ENCODE measurements at regions not wholly inside any gene's neighbourhood (a gene's known extent, or its start where the extent isn't known, plus 50 kb on each side); places are given as distances from the start of the nearest gene placed in this dataset.

GRCh38 chr16:35664091-35664693 is 2204.8 kb downstream of the TP53TG3F start:
- H3K4me2 ChIP-seq (ENCODE audit: insufficient read depth, low read length) = no peak overlapping the region
- H3K4me1 ChIP-seq (replicated peaks in 1 of 2; ENCODE audit: control insufficient read depth in 2 of 2, insufficient read depth in 2 of 2, low read length in 2 of 2) = no peaks in the 10 kb centered on the region
- no peaks in the 10 kb centered on the region for H4K20me1 ChIP-seq (replicated peaks; ENCODE audit: control insufficient read depth, insufficient read depth, low read length)
- no peaks in the 10 kb centered on the region; the same call in 1 of the 2 replicates for H3K9me3 ChIP-seq (replicated peaks; ENCODE audit: control insufficient read depth, insufficient read depth, low read depth, low read length)
- H3K79me2 ChIP-seq (ENCODE audit: control insufficient read depth, insufficient read depth, low read length) = no peaks in the 10 kb centered on the region
- FAIRE-seq = no peak
- no peaks in the 10 kb centered on the region for H3K9me1 ChIP-seq (ENCODE audit: control insufficient read depth, insufficient read depth, low read length)
- H3K27me3 ChIP-seq (ENCODE audit: control insufficient read depth in 2 of 2, insufficient read depth in 2 of 2, low read length in 2 of 2) = no peaks in the 10 kb centered on the region
- no peak for ATAC-seq
- no peak overlapping the region for H3K27ac ChIP-seq (ENCODE audit: extremely low read depth, low read depth, low read length)
- no peak for DNase-seq (ENCODE audit: extremely low read depth in 1 of 4, low spot score in 3 of 4)
- POLR2A ChIA-PET = no interaction called here
- 3% methylated on average over 3 of the region's 3 CpGs for WGBS (ENCODE audit: insufficient coverage, low coverage, missing lambda C conversion rate)
- H3K36me3 ChIP-seq (ENCODE audit: control insufficient read depth, insufficient read depth, low read length) = no peaks in the 10 kb centered on the region
- no peak overlapping the region for H3K4me3 ChIP-seq
- H2AFZ ChIP-seq (ENCODE audit: low read depth, low read length) = no peak overlapping the region
- intact Hi-C loops (cut with micrococcal nuclease) (no loop called here), in situ Hi-C loops (cut with MboI) (no loop called here)
- CTCF ChIA-PET (ENCODE audit: low intra/inter-chr PET ratio) = no interaction called here
- TF ChIP-seq, protein P1, sequence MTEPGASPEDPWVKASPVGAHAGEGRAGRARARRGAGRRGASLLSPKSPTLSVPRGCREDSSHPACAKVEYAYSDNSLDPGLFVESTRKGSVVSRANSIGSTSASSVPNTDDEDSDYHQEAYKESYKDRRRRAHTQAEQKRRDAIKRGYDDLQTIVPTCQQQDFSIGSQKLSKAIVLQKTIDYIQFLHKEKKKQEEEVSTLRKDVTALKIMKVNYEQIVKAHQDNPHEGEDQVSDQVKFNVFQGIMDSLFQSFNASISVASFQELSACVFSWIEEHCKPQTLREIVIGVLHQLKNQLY (CRISPR knock-in tag; conservative IDR thresholded peaks at IDR 0.05) = no peak
- TF ChIP-seq ZNF766 (CRISPR knock-in tag; conservative IDR thresholded peaks at IDR 0.05) = no peak
- BruUV-seq (replicated peaks) = no TSS peak
- H3K9ac ChIP-seq (ENCODE audit: insufficient read depth in 1 of 2, low read depth in 2 of 2, low read length in 2 of 2) = no peak overlapping the region

DNA sequence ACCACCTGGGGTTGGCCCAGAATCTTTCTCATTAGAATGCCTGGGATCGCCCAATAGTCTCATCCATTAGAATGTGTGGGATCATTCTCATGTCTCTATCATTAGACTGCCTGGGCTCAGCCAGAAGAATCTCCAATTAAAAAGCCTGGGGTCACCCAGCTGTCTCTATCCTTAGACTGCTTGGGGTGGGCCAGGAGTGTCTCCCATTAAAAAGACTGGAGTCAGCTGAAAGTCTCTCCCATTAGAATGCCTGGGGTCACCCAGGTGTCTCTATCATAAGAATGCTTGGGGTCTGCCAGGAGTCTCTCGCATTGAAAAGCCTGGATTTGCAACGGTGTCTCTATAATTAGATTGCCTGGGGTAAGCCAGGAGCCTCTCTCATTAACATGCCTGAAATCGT is 2225.7 kb downstream of the TP53TG3F start:
- in situ Hi-C loops (cut with MboI) = no loop called here
- Histone ChIP-seq H3K4me3 (no peak overlapping the region), H4K20me1 (replicated peaks; ENCODE audit: control insufficient read depth, insufficient read depth, low read length) (no peaks in the 10 kb centered on the region), H3K4me2 (ENCODE audit: insufficient read depth, low read length) (no peak overlapping the region), H3K36me3 (ENCODE audit: control insufficient read depth, insufficient read depth, low read length) (no peaks in the 10 kb centered on the region), H3K27ac (ENCODE audit: extremely low read depth, low read depth, low read length) (no peak overlapping the region), H3K79me2 (ENCODE audit: control insufficient read depth, insufficient read depth, low read length) (no peaks in the 10 kb centered on the region), H3K9me3 (replicated peaks; ENCODE audit: control insufficient read depth, insufficient read depth, low read depth, low read length) (no peaks in the 10 kb centered on the region), H2AFZ (ENCODE audit: low read depth, low read length) (no peak overlapping the region), H3K9me1 (ENCODE audit: control insufficient read depth, insufficient read depth, low read length) (no peaks in the 10 kb centered on the region), H3K4me1 (replicated peaks in 1 of 2; ENCODE audit: control insufficient read depth in 2 of 2, insufficient read depth in 2 of 2, low read length in 2 of 2) (no peaks in the 10 kb centered on the region), H3K9ac (ENCODE audit: insufficient read depth in 1 of 2, low read depth in 2 of 2, low read length in 2 of 2) (no peak overlapping the region), H3K27me3 (ENCODE audit: control insufficient read depth in 2 of 2, insufficient read depth in 2 of 2, low read length in 2 of 2) (no peaks in the 10 kb centered on the region)
- DNase-seq (ENCODE audit: extremely low read depth in 1 of 4, low spot score in 3 of 4) = no peak
- CTCF ChIA-PET (ENCODE audit: low intra/inter-chr PET ratio) = no interaction called here
- no TSS peak for BruUV-seq (replicated peaks)
- WGBS (ENCODE audit: insufficient coverage, low coverage, missing lambda C conversion rate) = 3% methylated on average over 4 of the region's 4 CpGs
- POLR2A ChIA-PET = no interaction called here
- ATAC-seq = no peak
- FAIRE-seq = no peak
- intact Hi-C loops (cut with micrococcal nuclease) = no loop called here
- TF ChIP-seq, protein P2, sequence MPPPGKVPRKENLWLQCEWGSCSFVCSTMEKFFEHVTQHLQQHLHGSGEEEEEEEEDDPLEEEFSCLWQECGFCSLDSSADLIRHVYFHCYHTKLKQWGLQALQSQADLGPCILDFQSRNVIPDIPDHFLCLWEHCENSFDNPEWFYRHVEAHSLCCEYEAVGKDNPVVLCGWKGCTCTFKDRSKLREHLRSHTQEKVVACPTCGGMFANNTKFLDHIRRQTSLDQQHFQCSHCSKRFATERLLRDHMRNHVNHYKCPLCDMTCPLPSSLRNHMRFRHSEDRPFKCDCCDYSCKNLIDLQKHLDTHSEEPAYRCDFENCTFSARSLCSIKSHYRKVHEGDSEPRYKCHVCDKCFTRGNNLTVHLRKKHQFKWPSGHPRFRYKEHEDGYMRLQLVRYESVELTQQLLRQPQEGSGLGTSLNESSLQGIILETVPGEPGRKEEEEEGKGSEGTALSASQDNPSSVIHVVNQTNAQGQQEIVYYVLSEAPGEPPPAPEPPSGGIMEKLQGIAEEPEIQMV (tag; conservative IDR thresholded peaks at IDR 0.05; ENCODE audit: low read depth) = no peak
- TF ChIP-seq HOXB6 (CRISPR knock-in tag; IDR thresholded peaks at IDR 0.05; ENCODE audit: borderline replicate concordance) = no peak
- TF ChIP-seq, protein P3, sequence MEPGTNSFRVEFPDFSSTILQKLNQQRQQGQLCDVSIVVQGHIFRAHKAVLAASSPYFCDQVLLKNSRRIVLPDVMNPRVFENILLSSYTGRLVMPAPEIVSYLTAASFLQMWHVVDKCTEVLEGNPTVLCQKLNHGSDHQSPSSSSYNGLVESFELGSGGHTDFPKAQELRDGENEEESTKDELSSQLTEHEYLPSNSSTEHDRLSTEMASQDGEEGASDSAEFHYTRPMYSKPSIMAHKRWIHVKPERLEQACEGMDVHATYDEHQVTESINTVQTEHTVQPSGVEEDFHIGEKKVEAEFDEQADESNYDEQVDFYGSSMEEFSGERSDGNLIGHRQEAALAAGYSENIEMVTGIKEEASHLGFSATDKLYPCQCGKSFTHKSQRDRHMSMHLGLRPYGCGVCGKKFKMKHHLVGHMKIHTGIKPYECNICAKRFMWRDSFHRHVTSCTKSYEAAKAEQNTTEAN (CRISPR knock-in tag; IDR thresholded peaks at IDR 0.05) = no peak
- TF ChIP-seq, protein P4, sequence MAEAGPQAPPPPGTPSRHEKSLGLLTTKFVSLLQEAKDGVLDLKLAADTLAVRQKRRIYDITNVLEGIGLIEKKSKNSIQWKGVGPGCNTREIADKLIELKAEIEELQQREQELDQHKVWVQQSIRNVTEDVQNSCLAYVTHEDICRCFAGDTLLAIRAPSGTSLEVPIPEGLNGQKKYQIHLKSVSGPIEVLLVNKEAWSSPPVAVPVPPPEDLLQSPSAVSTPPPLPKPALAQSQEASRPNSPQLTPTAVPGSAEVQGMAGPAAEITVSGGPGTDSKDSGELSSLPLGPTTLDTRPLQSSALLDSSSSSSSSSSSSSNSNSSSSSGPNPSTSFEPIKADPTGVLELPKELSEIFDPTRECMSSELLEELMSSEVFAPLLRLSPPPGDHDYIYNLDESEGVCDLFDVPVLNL (CRISPR knock-in tag; IDR thresholded peaks at IDR 0.05; ENCODE audit: low read depth) = no peak
- no peak for TF ChIP-seq RBM25 (IDR thresholded peaks at IDR 0.05; ENCODE audit: low read depth, low read length, severe bottlenecking)
- TF ChIP-seq TOE1 (IDR thresholded peaks at IDR 0.05; ENCODE audit: borderline replicate concordance) = no peak
- TF ChIP-seq TOE1 (CRISPR knock-in tag; IDR thresholded peaks at IDR 0.05; ENCODE audit: borderline replicate concordance, low read depth) = no peak

Measured in K562 (cell line).